GM19395 (cell line): ENCODE measurements at regions not wholly inside any gene's neighbourhood (a gene's known extent, or its start where the extent isn't known, plus 50 kb on each side); places are given as distances from the start of the nearest gene placed in this dataset.

Experiments used
- ATAC-seq: cut with Tn5 transposase; IDR thresholded peaks from one replicate; pipeline ENCODE4 v1.9.1; 2021; ENCODE audit warnings: mild to moderate bottlenecking, moderate library complexity; ENCODE audit not compliant: unreplicated experiment

DNA sequence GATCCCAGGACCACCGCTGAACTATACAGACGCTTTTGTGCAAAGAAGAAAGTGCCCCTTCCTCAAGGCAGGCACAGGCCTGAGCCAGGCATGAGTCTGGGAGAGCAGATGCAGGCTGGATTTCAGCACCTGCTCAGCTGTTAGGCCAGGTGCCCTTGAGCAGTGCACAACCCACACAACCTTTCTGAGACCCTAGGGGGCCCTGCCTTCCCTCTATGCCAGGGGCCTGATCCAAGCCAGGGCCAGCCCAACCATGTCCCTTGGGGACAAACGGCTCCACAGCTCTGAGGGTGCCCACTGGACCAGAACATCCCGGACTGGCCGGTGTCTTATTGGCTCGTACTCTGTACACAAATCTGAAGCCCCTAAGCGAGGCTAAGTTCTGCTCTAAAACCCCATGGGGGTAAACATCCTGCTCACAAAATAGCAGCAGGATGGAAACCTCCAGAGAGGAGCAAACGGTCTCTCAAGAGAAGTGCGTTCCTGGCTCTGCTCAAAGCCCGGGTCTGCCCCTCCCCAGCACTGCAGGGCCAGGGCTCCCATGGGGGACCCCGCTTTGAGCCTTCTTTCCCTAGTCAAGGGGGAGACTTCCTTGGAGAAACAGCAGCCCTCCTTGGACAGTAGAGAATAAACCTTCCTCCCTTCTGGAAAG is 275.1 kb downstream of the NPHP4 start:
- no peak for ATAC-seq

DNA sequence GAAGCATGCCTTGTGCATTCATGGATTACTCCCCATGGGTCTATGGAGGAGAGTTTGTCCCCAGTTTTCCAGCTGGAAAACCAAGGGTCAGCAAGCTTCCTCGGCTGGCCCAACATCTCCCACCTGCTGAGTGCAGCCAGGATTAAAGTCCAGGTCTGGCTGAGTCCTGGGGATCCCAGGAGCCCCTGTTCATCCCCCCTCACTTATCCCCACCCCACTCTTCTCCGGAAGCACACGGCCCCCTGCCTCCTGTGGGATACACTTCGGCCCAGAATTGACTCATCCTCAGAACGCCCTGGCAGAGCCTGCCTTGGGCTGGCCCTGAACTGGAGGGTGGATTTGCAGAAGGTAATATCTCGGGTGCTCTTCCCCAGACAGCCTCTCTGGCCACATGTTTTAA is 276.1 kb downstream of the NPHP4 start:
- no peak for ATAC-seq

GRCh38 chr1:5713101-5714010 is 278.9 kb downstream of the NPHP4 start:
- no peak for ATAC-seq

GRCh38 chr1:5711956-5712645 is 280.1 kb downstream of the NPHP4 start:
- ATAC-seq: no peak

DNA sequence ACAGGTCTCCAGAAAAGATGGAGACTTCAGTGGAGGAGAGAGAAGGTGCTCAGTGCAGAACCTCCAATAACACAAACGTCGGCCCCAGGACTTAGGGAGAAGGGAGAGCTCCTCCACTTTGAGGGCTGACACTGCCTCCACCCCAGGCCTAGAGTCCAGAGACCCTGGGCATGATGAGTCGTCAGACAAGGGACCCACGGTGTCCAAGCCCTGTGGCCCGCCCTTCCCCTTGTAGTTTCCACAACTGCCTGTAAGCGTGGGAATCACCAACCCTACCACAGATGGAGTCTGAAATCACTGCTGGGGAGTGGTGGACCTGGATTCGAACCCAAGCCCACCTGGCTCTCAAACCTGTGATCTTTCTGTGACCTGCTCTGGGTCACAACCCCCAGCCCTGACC is 281.1 kb downstream of the NPHP4 start:
- ATAC-seq: no peak

- ATAC-seq: no peak
Measured at GRCh38 chr1:5709976-5710375, 282.2 kb downstream of the NPHP4 start.

DNA sequence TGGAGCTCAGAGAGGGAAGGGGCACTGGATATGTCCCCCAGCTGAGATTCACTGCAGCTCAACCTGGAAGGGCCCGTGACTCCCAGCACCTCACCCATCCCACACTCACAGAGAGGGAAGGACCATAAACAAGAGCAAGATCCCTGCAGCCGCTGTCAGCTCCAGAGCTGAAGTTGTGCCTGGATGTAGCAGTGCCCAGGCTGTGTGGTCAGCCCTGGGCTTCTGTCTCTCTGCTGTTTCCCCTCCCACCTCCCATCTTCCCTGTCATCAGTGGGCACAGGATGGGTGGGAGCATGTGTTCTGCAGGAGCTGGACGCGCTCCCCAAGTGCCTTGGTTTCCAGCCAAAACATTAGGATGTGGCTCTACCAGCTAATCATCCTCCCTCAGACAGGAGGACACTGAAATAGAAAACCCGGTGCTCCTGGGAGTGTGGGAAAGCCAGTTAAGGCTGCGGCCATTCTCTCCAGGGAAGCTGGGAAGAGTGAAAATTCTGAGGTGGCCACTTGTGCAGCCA is 282.7 kb downstream of the NPHP4 start:
- ATAC-seq: no peak

- ATAC-seq: no peak
Measured at GRCh38 chr1:5708346-5709245, 283.6 kb downstream of the NPHP4 start.

- ATAC-seq: no peak
Measured at GRCh38 chr1:5707566-5708345, 284.5 kb downstream of the NPHP4 start.

DNA sequence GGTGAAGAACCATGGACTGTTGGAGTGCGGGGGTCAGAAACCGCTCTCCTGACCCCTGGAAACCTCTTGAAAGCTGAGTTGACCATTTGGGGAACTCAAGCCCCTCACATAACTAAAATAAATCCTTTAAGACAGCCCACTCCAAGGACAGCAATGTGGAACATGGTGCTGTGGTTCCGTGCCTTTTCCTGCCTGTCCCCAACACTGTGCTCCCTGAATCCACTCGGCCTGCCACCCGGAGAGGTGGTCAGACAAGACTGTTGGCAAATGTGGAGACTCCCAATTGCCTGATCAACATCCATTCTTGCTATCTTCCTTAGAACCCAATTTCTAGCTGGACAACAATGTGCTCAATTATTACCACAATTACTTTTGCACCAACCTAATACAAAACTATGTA is 286.0 kb downstream of the NPHP4 start:
- no peak for ATAC-seq

DNA sequence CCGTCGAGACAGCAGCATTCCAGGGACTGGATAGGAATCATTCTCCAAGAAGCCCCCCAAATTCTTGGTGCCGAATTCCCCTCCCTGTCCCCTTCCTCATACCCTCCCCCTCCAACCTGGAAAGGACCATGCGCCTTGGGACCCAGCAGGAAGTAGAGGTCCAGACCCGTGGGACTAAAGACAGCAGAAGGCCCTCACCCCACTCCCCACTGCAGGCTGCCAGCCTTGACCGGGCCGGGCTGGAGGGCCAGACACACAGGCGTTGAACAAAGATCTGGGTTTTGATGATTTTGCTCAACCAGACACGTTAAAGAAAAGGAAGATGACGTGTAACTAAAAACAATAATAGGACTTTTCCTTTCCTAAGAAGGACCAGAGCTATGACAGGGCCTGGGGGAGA is 286.5 kb downstream of the NPHP4 start:
- no peak for ATAC-seq

GRCh38 chr1:5704561-5705514 is 287.4 kb downstream of the NPHP4 start:
- ATAC-seq: no peak

DNA sequence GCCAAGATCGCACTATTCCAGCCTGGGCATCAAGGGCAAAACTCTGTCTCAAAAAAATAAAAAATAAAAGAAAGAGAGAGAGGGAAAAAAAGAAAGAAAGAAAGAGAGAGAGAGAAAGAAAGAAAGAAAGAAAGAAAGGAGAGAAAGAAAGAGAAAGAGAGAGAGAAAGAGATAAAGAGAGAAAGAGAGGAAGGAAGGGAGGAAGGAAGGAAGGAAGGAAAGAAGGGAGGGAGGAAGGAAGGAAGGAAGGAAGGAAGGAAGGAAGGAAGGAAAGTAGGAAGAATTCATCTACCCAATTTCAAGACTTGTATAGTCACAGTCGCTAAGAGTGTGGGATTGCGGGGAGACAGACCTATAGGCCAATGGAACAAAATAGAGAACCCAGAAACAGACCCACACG is 290.6 kb downstream of the NPHP4 start:
- ATAC-seq: no peak

DNA sequence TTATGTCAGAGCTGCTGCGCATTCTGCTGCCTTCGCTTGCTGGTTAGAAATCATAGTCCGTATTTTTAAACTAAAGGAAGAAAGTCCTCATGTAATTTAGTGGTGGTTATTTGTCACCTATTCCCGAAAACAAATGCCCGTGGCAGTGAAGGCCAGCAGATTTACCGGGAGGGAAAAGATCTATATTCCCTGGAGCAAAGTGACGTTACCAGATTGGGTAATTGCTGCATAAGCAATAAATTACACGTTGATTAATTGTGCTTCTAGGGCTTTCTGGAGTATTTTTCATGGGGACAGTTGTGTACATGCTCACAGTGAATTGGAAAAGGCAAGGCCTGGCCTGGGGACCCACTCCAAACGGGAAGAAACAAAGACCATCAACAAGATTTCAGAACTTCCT is 298.7 kb downstream of the NPHP4 start:
- ATAC-seq: no peak

GRCh38 chr1:5692664-5693063 is 299.6 kb downstream of the NPHP4 start:
- ATAC-seq: no peak

DNA sequence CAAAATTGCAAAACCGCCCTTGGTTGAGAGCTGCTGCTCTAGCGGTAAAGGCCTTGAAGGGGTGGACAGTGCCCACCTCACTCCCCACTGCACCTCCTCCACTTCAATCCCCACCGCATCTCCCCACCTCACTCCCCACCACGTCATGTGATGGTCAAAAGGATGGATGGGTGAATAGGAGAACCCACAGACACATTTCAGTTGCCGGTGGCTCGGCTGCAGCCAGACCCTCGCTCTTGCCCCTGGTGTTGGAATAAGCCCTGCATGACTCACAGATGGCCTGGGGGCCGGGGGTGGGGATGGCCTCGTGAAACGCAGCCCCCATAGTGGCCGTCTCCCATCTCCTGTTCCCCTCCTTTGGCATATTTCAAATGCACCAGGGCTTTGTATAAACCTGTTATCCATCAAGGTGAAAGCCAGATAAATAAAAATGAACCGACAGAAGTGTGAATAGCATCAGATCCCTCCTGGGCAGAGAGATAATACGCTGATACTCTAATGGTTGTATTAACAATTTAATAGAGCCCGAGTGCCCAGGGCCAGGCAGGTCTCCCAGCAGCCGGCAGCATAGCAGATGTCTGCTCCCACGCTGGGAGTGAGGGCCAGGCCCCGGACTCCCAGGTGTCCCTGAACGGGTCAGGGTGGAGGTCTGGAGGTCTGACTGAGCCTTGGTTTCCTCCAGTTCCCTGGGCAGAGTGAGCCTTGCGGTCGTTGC is 300.3 kb downstream of the NPHP4 start:
- no peak for ATAC-seq

- ATAC-seq: no peak
Measured at GRCh38 chr1:5690898-5691297, 301.3 kb downstream of the NPHP4 start.

- ATAC-seq: no peak
Measured at GRCh38 chr1:5690291-5690690, 301.9 kb downstream of the NPHP4 start.
